ENCODE measurements at regions not wholly inside any gene's neighbourhood (a gene's known extent, or its start where the extent isn't known, plus 50 kb on each side); places are given as distances from the start of the nearest gene placed in this dataset.
"Not testable (repeated sequence)": the region's sequence is repeated elsewhere in the genome, so short reads cannot be mapped to it uniquely, and the experiment has no call there.

DNA sequence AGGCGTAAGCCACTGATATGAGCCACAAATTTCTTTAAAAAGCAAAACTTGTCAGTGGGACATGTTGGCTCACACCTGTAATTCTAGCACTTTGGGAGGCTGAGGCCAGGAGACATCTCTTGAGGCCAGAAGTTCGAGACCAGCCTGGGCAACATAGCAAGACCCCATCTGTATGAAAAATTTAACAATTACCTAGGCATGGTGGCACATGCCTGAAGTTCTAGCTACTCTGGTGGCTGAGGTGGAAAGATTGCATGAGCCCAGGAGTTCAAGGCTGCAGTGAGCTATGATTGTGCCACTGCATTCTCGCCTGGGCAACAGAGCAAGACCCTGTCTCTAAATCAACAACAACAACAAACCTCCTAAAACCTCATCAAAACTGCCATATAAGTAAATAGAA, 147.6 kb upstream of the BARHL2 start:
- no peaks in the 10 kb centered on the region for H3K36me3 ChIP-seq (ENCODE audit: insufficient read depth, low read length)
- no peak for DNase-seq
- no peaks in the 10 kb centered on the region for H3K9me3 ChIP-seq (ENCODE audit: low read length)
- H3K4me3 ChIP-seq (ENCODE audit: low read length), result no peak overlapping the region
- no peak overlapping the region for H2AFZ ChIP-seq (ENCODE audit: low read length)
- no peak overlapping the region for H3K9ac ChIP-seq (ENCODE audit: low read length)
- no peaks in the 10 kb centered on the region for H3K4me1 ChIP-seq (ENCODE audit: low read length)
- H3K27ac ChIP-seq (ENCODE audit: low read length), result no peak overlapping the region
- H4K20me1 ChIP-seq (ENCODE audit: insufficient read depth, low read depth, low read length), result no peaks in the 10 kb centered on the region
- no peaks in the 10 kb centered on the region for H3K9me2 ChIP-seq (replicated peaks; ENCODE audit: insufficient read depth, low read length)
- H3K4me2 ChIP-seq (ENCODE audit: low read depth, low read length, poor library complexity, severe bottlenecking), result no peak overlapping the region
- no peaks in the 10 kb centered on the region for H3K79me2 ChIP-seq (ENCODE audit: low read length)
- H3K27me3 ChIP-seq (ENCODE audit: low read length), result no peaks in the 10 kb centered on the region

DNA sequence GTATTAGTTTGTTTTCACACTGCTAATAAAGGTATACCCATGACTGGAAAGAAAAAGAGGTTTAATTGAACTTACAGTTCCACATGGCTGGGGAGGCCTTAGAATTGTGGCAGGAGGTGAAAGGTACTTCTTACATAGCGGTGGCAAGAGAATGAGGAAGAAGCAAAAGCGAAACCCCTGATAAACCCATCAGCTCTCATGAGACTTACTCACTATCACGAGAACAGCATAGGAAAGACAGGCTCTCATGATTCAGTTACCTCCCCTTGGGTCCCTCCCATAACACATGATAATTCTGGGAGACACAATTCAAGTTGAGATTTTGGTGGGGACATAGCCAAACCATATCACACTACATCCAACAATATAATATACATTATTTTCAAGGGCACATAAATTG, 145.7 kb upstream of the BARHL2 start:
- Histone ChIP-seq H3K36me3 (ENCODE audit: insufficient read depth, low read length) (no peaks in the 10 kb centered on the region), H3K4me2 (ENCODE audit: low read depth, low read length, poor library complexity, severe bottlenecking) (no peak overlapping the region), H3K9ac (ENCODE audit: low read length) (0 out of 2 replicates have a peak overlapping the region, but pooled peaks have one; percentile 17), H3K27me3 (ENCODE audit: low read length) (no peaks in the 10 kb centered on the region), H3K27ac (ENCODE audit: low read length) (no peak overlapping the region), H3K4me1 (ENCODE audit: low read length) (no peaks in the 10 kb centered on the region), H4K20me1 (ENCODE audit: insufficient read depth, low read depth, low read length) (no peaks in the 10 kb centered on the region), H3K4me3 (ENCODE audit: low read length) (peak overlapping the region; percentile 44; the same call in 1 of the 2 replicates), H3K9me3 (ENCODE audit: low read length) (no peaks in the 10 kb centered on the region), H3K9me2 (replicated peaks; ENCODE audit: insufficient read depth, low read length) (no peaks in the 10 kb centered on the region), H2AFZ (ENCODE audit: low read length) (no peak overlapping the region), H3K79me2 (ENCODE audit: low read length) (no peaks in the 10 kb centered on the region)
- peak; percentile 74 for DNase-seq

GRCh38 chr1:90861421-90861820, 144.3 kb upstream of the BARHL2 start:
- not testable (repeated sequence) for H3K27me3 ChIP-seq (ENCODE audit: low read length); H3K9me2 ChIP-seq (replicated peaks; ENCODE audit: insufficient read depth, low read length); H3K4me1 ChIP-seq (ENCODE audit: low read length); H2AFZ ChIP-seq (ENCODE audit: low read length); H3K9ac ChIP-seq (ENCODE audit: low read length); H4K20me1 ChIP-seq (ENCODE audit: insufficient read depth, low read depth, low read length); H3K9me3 ChIP-seq (ENCODE audit: low read length); H3K4me2 ChIP-seq (ENCODE audit: low read depth, low read length, poor library complexity, severe bottlenecking); DNase-seq; H3K27ac ChIP-seq (ENCODE audit: low read length); H3K79me2 ChIP-seq (ENCODE audit: low read length); H3K36me3 ChIP-seq (ENCODE audit: insufficient read depth, low read length); H3K4me3 ChIP-seq (ENCODE audit: low read length)

DNA sequence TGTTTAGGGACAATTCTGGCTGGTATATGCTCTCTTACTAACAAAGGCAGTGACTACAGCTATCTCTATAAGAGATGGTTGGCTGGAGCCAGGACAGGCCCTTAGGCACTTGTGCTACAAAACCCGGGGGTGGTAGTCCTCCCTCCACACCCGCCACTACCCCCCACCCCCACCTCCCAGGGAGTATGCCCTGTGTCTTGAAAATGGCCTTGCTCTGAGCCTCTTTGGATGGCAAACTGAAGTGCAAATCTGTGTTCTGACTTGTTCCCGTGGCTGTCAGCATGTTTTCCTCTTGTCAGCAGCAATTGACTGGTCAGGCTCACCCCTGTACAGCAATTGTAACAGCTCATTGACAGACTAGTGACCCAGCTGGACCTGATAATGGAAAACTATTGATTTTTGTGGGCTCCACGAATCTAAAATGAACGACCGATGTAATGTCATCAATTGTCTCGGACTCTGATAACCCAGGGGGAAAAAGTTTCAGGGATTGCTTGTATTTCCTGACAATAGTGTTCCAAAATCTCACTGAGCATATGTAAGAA, 139.4 kb upstream of the BARHL2 start:
- Histone ChIP-seq H3K27me3 (ENCODE audit: low read length) (no peaks in the 10 kb centered on the region), H3K79me2 (ENCODE audit: low read length) (no peaks in the 10 kb centered on the region)

DNA sequence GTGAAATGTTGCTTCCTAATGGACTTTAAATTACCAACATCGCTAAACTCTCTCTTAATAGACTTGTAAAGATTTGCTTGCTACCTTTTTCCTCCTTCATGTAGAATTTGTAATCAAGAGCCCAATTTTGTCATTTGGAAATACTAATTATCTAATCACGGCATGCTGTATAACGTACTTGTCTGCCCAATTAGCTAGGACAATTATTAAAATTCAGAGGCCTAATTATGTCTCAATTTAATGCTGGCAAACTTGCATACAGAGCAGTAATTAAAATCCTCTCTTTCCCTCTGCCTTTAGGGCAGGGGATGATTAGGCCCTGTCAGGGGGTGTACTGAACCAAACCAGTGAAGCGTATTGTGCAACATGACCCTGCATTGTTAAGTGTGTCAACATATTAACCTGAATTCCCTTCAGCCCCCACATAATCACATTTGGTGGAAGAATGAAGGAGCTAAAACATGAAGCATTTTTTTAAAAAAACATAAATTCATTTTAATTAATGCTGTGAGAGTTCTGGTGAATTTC, 137.4 kb upstream of the BARHL2 start:
- Histone ChIP-seq H3K4me1 (ENCODE audit: low read length) (no peaks in the 10 kb centered on the region), H3K36me3 (ENCODE audit: insufficient read depth, low read length) (no peaks in the 10 kb centered on the region)

More for the DNA sequence above, 139.4 kb upstream of the BARHL2 start:
- no peaks in the 10 kb centered on the region for H3K4me1 ChIP-seq (ENCODE audit: low read length)
- H3K9ac ChIP-seq (ENCODE audit: low read length), result no peak overlapping the region
- no peaks in the 10 kb centered on the region for H4K20me1 ChIP-seq (ENCODE audit: insufficient read depth, low read depth, low read length)
- H3K4me2 ChIP-seq (ENCODE audit: low read depth, low read length, poor library complexity, severe bottlenecking), result no peak overlapping the region
- H3K9me2 ChIP-seq (replicated peaks; ENCODE audit: insufficient read depth, low read length), result no peaks in the 10 kb centered on the region
- no peaks in the 10 kb centered on the region for H3K36me3 ChIP-seq (ENCODE audit: insufficient read depth, low read length)
- no peaks in the 10 kb centered on the region for H3K9me3 ChIP-seq (ENCODE audit: low read length)
- DNase-seq, result no peak
- H2AFZ ChIP-seq (ENCODE audit: low read length), result no peak overlapping the region
- H3K4me3 ChIP-seq (ENCODE audit: low read length), result no peak overlapping the region
- no peak overlapping the region for H3K27ac ChIP-seq (ENCODE audit: low read length)

GRCh38 chr1:90851711-90852050, 134.6 kb upstream of the BARHL2 start:
- no peak overlapping the region for H2AFZ ChIP-seq (ENCODE audit: low read length)
- H3K4me2 ChIP-seq (ENCODE audit: low read depth, low read length, poor library complexity, severe bottlenecking), result no peak overlapping the region
- H3K79me2 ChIP-seq (ENCODE audit: low read length), result no peaks in the 10 kb centered on the region
- H3K9me2 ChIP-seq (replicated peaks; ENCODE audit: insufficient read depth, low read length), result no peaks in the 10 kb centered on the region
- no peaks in the 10 kb centered on the region for H4K20me1 ChIP-seq (ENCODE audit: insufficient read depth, low read depth, low read length)
- DNase-seq, result no peak
- no peaks in the 10 kb centered on the region for H3K4me1 ChIP-seq (ENCODE audit: low read length)
- H3K9me3 ChIP-seq (ENCODE audit: low read length), result no peaks in the 10 kb centered on the region
- H3K9ac ChIP-seq (ENCODE audit: low read length), result no peak overlapping the region
- no peaks in the 10 kb centered on the region for H3K36me3 ChIP-seq (ENCODE audit: insufficient read depth, low read length)
- H3K27ac ChIP-seq (ENCODE audit: low read length), result no peak overlapping the region
- no peak overlapping the region for H3K4me3 ChIP-seq (ENCODE audit: low read length)
- H3K27me3 ChIP-seq (ENCODE audit: low read length), result no peaks in the 10 kb centered on the region

More for the DNA sequence above, 137.4 kb upstream of the BARHL2 start:
- H3K27me3 ChIP-seq (ENCODE audit: low read length), result no peaks in the 10 kb centered on the region
- H3K9me2 ChIP-seq (replicated peaks; ENCODE audit: insufficient read depth, low read length), result no peaks in the 10 kb centered on the region
- no peak for DNase-seq
- no peak overlapping the region for H3K27ac ChIP-seq (ENCODE audit: low read length)
- no peak overlapping the region for H3K4me2 ChIP-seq (ENCODE audit: low read depth, low read length, poor library complexity, severe bottlenecking)
- no peaks in the 10 kb centered on the region for H3K9me3 ChIP-seq (ENCODE audit: low read length)
- H3K4me3 ChIP-seq (ENCODE audit: low read length), result no peak overlapping the region
- no peaks in the 10 kb centered on the region for H4K20me1 ChIP-seq (ENCODE audit: insufficient read depth, low read depth, low read length)
- no peaks in the 10 kb centered on the region for H3K79me2 ChIP-seq (ENCODE audit: low read length)
- H2AFZ ChIP-seq (ENCODE audit: low read length), result no peak overlapping the region
- H3K9ac ChIP-seq (ENCODE audit: low read length), result no peak overlapping the region

DNA sequence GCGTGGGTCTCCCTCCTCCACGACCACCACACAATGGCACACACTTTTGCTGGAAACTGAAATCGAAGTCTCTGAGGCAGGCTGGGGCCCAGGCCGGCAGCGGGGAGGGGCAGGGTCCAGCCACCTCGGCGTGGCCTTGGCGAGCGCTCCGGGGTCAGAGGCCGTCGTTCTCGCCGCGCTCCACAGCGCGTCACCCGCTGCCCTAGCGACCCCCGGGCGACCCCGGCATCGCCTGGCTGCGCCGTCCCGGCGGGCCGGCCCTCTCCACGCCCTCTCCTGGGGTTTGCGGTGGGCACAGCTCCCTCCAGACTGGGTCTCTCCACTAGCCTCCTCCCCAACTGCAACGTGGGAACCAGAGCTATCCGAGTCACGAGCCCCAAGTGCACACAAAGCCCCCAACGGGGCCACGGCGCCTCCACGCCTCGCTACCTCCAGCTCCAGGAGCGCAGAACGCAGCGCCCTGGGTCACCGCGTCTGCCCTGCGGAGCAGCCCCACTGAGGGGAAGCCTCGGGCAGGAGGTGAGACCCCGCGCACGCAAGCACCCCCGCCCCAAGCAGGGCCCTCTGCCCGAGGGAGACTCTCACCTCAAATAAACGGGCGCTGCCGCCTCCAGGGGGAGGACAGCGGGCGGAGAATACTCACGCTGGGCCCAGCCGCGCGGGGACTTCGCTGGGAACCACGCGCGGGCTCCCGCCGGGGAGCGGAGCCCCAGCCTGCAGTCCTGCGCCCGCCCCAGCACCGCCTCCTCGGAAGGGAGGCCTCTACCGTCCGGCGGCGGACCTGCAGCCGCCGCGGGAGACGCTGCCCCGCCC, 134.0 kb upstream of the BARHL2 start:
- DNase-seq, result no peak
- no peak overlapping the region for H3K9ac ChIP-seq (ENCODE audit: low read length)
- H4K20me1 ChIP-seq (ENCODE audit: insufficient read depth, low read depth, low read length), result no peaks in the 10 kb centered on the region

DNA sequence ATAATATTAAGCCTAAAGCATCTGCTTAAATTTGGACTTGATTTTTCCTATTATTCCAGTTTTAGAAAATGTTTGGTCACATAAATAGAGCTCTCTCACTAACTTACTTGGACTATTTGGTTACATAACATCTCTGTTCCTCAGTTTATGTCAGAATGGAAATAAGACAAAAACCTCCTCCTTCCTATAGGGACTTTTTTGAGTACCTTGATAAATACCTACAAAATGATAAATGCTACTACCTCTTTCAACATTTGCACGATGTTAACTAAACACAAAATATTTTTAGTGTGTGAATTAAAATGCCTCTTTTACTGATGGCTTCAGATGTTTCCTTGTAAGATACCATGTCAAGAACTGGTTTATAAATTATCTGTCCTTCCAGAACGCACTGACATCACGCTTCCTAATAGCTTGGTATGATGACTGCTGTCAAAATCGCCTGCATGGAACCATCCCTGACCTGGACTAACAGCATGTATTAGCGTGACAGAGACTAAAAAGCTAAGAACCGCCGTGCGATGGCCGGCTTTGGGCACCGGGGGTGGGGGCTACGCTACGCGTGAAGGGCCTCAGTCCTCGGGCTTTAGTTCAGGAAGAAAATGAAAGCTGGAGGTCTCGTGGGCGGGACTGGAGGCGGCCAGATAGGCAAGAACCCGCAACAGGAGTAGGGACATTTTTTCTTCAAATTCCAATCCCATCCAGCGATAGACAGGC, 133.2 kb upstream of the BARHL2 start:
- H3K9me3 ChIP-seq (ENCODE audit: low read length), result no peaks in the 10 kb centered on the region
- no peaks in the 10 kb centered on the region for H3K27me3 ChIP-seq (ENCODE audit: low read length)
- H3K27ac ChIP-seq (ENCODE audit: low read length), result no peak overlapping the region
- no peaks in the 10 kb centered on the region for H3K9me2 ChIP-seq (replicated peaks; ENCODE audit: insufficient read depth, low read length)
- H3K4me1 ChIP-seq (ENCODE audit: low read length), result no peaks in the 10 kb centered on the region
- no peaks in the 10 kb centered on the region for H3K36me3 ChIP-seq (ENCODE audit: insufficient read depth, low read length)
- H3K4me2 ChIP-seq (ENCODE audit: low read depth, low read length, poor library complexity, severe bottlenecking), result no peak overlapping the region
- no peak overlapping the region for H3K9ac ChIP-seq (ENCODE audit: low read length)
- DNase-seq, result no peak
- no peak overlapping the region for H2AFZ ChIP-seq (ENCODE audit: low read length)
- H4K20me1 ChIP-seq (ENCODE audit: insufficient read depth, low read depth, low read length), result no peaks in the 10 kb centered on the region
- H3K4me3 ChIP-seq (ENCODE audit: low read length), result no peak overlapping the region
- H3K79me2 ChIP-seq (ENCODE audit: low read length), result no peaks in the 10 kb centered on the region

More for the DNA sequence above, 134.0 kb upstream of the BARHL2 start:
- Histone ChIP-seq H3K9me2 (replicated peaks; ENCODE audit: insufficient read depth, low read length) (no peaks in the 10 kb centered on the region), H3K27me3 (ENCODE audit: low read length) (no peaks in the 10 kb centered on the region), H3K4me1 (ENCODE audit: low read length) (no peaks in the 10 kb centered on the region), H3K36me3 (ENCODE audit: insufficient read depth, low read length) (no peaks in the 10 kb centered on the region), H3K9me3 (ENCODE audit: low read length) (no peaks in the 10 kb centered on the region), H3K4me3 (ENCODE audit: low read length) (no peak overlapping the region), H3K4me2 (ENCODE audit: low read depth, low read length, poor library complexity, severe bottlenecking) (no peak overlapping the region), H3K79me2 (ENCODE audit: low read length) (no peaks in the 10 kb centered on the region), H3K27ac (ENCODE audit: low read length) (no peak overlapping the region), H2AFZ (ENCODE audit: low read length) (no peak overlapping the region)

Measured in Karpas-422 (cell line).